ENCODE measurements at regions not wholly inside any gene's neighbourhood (a gene's known extent, or its start where the extent isn't known, plus 50 kb on each side); places are given as distances from the start of the nearest gene placed in this dataset.

DNA sequence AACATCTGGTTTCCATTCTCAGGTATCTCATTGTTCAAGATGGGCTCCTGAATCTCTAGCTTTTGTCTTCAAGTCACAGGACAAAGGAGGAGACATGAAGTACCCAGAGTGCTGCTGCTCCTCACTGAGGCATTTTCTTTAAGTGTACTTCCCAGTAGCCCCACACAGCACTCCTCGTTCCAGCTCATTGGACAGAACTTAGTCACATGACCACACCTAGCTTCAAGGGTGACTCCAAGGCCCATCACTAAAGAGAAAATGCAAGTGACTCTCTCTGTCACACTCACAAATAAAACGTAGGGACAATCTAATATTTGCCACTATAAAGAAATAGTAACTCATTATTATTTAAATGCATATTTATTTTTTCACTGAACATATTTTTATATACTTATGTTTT lies 58.3 kb upstream of the NEUROD6 start:
- Mint-ChIP-seq H3K4me3 (no peak overlapping the region), H3K27ac (no peak overlapping the region), H3K9me3 (peaks cover 0 to 8% (median 3%) of the 10 kb centered on the region in 9 donors), H3K27me3 (no peaks in the 10 kb centered on the region), H3K4me1 (no peaks in the 10 kb centered on the region), H3K36me3 (no peaks in the 10 kb centered on the region)
- DNase-seq (no peak), ATAC-seq (no peak)
- POLR2A ChIA-PET: no interaction called here

GRCh38 chr7:31407178-31407676 lies 66.7 kb upstream of the NEUROD6 start:
- no peaks in the 10 kb centered on the region for H3K4me1 Mint-ChIP-seq
- POLR2A ChIA-PET: no interaction called here
- H3K27me3 Mint-ChIP-seq: peaks cover 0 to 15% (median 2%) of the 10 kb centered on the region in 5 donors
- H3K4me3 Mint-ChIP-seq: no peak overlapping the region
- peaks cover 0 to 13% (median 5%) of the 10 kb centered on the region in 9 donors for H3K9me3 Mint-ChIP-seq
- DNase-seq: no peak
- no peaks in the 10 kb centered on the region for H3K36me3 Mint-ChIP-seq
- ATAC-seq: no peak
- no peak overlapping the region for H3K27ac Mint-ChIP-seq

GRCh38 chr7:31408140-31408729 lies 67.7 kb upstream of the NEUROD6 start:
- Mint-ChIP-seq H3K4me1 (no peaks in the 10 kb centered on the region), H3K27me3 (peaks cover 0 to 15% (median 4%) of the 10 kb centered on the region in 5 donors), H3K36me3 (no peaks in the 10 kb centered on the region), H3K27ac (no peak overlapping the region), H3K4me3 (no peak overlapping the region), H3K9me3 (peaks cover 0 to 10% (median 2%) of the 10 kb centered on the region in 9 donors)
- no peak for ATAC-seq
- no peak for DNase-seq
- POLR2A ChIA-PET: no interaction called here

DNA sequence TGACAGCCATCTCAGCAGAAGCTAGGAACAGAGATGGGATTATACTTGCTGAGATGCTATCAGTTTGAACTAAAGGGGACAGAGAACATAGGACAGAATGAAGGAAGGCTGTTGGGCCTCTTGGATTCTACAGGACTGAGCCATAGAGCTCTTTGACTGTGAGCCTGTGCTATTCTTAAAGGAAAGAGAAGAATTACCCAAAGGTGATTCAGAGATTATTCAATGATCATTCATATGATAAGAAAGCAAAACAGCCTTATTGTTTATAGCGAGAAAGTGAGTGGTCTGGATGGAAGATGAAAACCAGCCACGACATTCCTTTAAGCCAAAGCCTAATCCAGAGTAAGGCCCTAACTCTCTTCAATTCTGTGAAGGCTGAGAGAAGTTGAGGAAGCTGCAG lies 69.7 kb upstream of the NEUROD6 start:
- POLR2A ChIA-PET: no interaction called here
- Mint-ChIP-seq H3K27me3 (peaks cover 0 to 14% (median 4%) of the 10 kb centered on the region in 5 donors), H3K4me1 (no peaks in the 10 kb centered on the region), H3K27ac (no peak overlapping the region), H3K4me3 (no peak overlapping the region), H3K36me3 (no peaks in the 10 kb centered on the region), H3K9me3 (peaks cover 0 to 10% (median 2%) of the 10 kb centered on the region in 9 donors)
- no peak for ATAC-seq
- no peak for DNase-seq

GRCh38 chr7:31411416-31411815 lies 70.9 kb upstream of the NEUROD6 start:
- peaks cover 0 to 5% (median 3%) of the 10 kb centered on the region in 5 donors for H3K27me3 Mint-ChIP-seq
- no peak overlapping the region for H3K4me3 Mint-ChIP-seq
- H3K4me1 Mint-ChIP-seq: no peaks in the 10 kb centered on the region
- no peak for ATAC-seq
- no peak for DNase-seq
- peaks cover 0 to 10% (median 1%) of the 10 kb centered on the region in 9 donors for H3K9me3 Mint-ChIP-seq
- POLR2A ChIA-PET: no interaction called here
- no peak overlapping the region for H3K27ac Mint-ChIP-seq
- no peaks in the 10 kb centered on the region for H3K36me3 Mint-ChIP-seq

- no peak overlapping the region for H3K27ac Mint-ChIP-seq
- POLR2A ChIA-PET: no interaction called here
- H3K36me3 Mint-ChIP-seq: no peaks in the 10 kb centered on the region
- DNase-seq (no peak), ATAC-seq (no peak)
- H3K27me3 Mint-ChIP-seq: peaks cover 0 to 5% (median 0%) of the 10 kb centered on the region in 5 donors
- no peak overlapping the region for H3K4me3 Mint-ChIP-seq
- H3K9me3 Mint-ChIP-seq: peaks cover 0 to 10% (median 0%) of the 10 kb centered on the region in 9 donors
- H3K4me1 Mint-ChIP-seq: no peaks in the 10 kb centered on the region
Measured at GRCh38 chr7:31413766-31414165, 73.2 kb upstream of the NEUROD6 start.

- Mint-ChIP-seq H3K27me3 (peaks cover 0 to 8% (median 0%) of the 10 kb centered on the region in 5 donors), H3K36me3 (no peaks in the 10 kb centered on the region), H3K27ac (no peak overlapping the region), H3K9me3 (peaks cover 0 to 3% (median 0%) of the 10 kb centered on the region in 9 donors), H3K4me1 (no peaks in the 10 kb centered on the region), H3K4me3 (no peak overlapping the region)
- ATAC-seq (no peak), DNase-seq (no peak)
- POLR2A ChIA-PET: no interaction called here
Measured at GRCh38 chr7:31416381-31416870, 75.9 kb upstream of the NEUROD6 start.

GRCh38 chr7:31418928-31419327 lies 78.4 kb upstream of the NEUROD6 start:
- Mint-ChIP-seq H3K36me3 (no peaks in the 10 kb centered on the region), H3K4me3 (no peak overlapping the region), H3K27ac (no peak overlapping the region), H3K4me1 (no peaks in the 10 kb centered on the region), H3K27me3 (peaks cover 0 to 11% (median 0%) of the 10 kb centered on the region in 5 donors), H3K9me3 (peaks cover 0 to 6% (median 0%) of the 10 kb centered on the region in 9 donors)
- POLR2A ChIA-PET: no interaction called here
- no peak for ATAC-seq
- no peak for DNase-seq

DNA sequence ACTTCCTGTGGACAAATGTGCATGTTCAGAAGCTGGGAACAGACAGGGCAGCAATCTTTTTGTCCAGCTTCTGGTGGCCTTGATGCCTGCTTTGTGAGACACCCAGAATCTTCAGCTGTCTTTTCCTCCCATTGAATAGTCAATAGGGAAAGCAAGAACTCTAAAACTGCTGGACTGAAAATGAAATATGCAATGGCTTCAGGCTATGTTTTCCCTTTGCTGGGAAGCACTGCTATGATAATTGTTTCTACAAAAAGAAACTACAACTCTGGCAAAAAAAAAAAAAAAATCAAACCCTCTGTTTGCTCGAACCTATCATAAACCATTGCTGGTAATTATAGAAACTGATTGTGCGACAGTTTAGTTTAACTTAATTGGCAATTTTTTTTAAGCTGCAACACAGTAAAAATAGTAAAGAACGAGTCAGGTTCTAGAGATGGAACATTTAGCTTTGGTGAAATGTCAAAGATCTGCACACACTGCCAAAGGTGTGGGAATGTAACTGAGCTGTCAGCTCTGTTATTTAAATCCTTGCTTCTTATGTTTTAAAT lies 79.1 kb upstream of the NEUROD6 start:
- POLR2A ChIA-PET: no interaction called here

GRCh38 chr7:31420948-31421347 lies 80.4 kb upstream of the NEUROD6 start:
- POLR2A ChIA-PET: no interaction called here
- no peaks in the 10 kb centered on the region for H3K36me3 Mint-ChIP-seq
- no peak for DNase-seq
- no peak for ATAC-seq
- H3K9me3 Mint-ChIP-seq: peaks cover 0 to 6% (median 0%) of the 10 kb centered on the region in 9 donors
- no peak overlapping the region for H3K27ac Mint-ChIP-seq
- H3K4me1 Mint-ChIP-seq: no peaks in the 10 kb centered on the region
- no peak overlapping the region for H3K4me3 Mint-ChIP-seq
- peaks cover 0 to 8% (median 0%) of the 10 kb centered on the region in 5 donors for H3K27me3 Mint-ChIP-seq

More for the DNA sequence above, 79.1 kb upstream of the NEUROD6 start:
- Mint-ChIP-seq H3K4me3 (no peak overlapping the region), H3K9me3 (peaks cover 0 to 6% (median 0%) of the 10 kb centered on the region in 9 donors), H3K4me1 (no peaks in the 10 kb centered on the region), H3K27ac (no peak overlapping the region), H3K36me3 (no peaks in the 10 kb centered on the region), H3K27me3 (peaks cover 0 to 11% (median 0%) of the 10 kb centered on the region in 5 donors)
- ATAC-seq: no peak
- no peak for DNase-seq

- Mint-ChIP-seq H3K4me1 (no peaks in the 10 kb centered on the region), H3K36me3 (no peaks in the 10 kb centered on the region), H3K4me3 (no peak overlapping the region), H3K27ac (no peak overlapping the region), H3K27me3 (peaks cover 0 to 7% (median 0%) of the 10 kb centered on the region in 5 donors), H3K9me3 (peaks cover 0 to 6% (median 0%) of the 10 kb centered on the region in 9 donors)
- ATAC-seq (no peak), DNase-seq (no peak)
- POLR2A ChIA-PET: no interaction called here
Measured at GRCh38 chr7:31421607-31422006, 81.1 kb upstream of the NEUROD6 start.

DNA sequence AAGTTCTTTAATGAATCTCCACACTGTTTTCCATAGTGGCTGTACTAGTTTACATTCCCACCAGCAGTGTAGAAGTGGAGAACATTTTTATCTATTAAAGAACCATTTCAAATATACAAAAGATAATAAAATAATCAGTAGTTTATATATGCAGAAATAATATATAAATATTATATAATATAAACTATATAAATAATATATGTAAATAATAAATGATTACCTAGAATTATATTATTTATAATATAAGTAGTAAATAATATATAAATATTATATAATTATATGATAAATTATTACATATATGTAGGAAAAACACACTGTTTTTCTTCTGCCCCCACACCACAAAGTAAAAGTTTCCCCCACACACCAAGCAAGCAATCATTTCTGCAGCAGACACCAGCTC lies 83.5 kb upstream of the NEUROD6 start:
- POLR2A ChIA-PET: no interaction called here
- Mint-ChIP-seq H3K4me1 (no peaks in the 10 kb centered on the region), H3K4me3 (no peak overlapping the region)

GRCh38 chr7:31432176-31432575 lies 81.7 kb upstream of the ITPRID1 start:
- H3K27ac Mint-ChIP-seq: no peak overlapping the region

More for the DNA sequence above, 83.5 kb upstream of the NEUROD6 start:
- peaks cover 0 to 7% (median 0%) of the 10 kb centered on the region in 5 donors for H3K27me3 Mint-ChIP-seq
- DNase-seq: no peak
- no peak overlapping the region for H3K27ac Mint-ChIP-seq
- no peak for ATAC-seq
- peaks cover 0 to 9% (median 0%) of the 10 kb centered on the region in 9 donors for H3K9me3 Mint-ChIP-seq
- no peaks in the 10 kb centered on the region for H3K36me3 Mint-ChIP-seq

More at GRCh38 chr7:31432176-31432575, 81.7 kb upstream of the ITPRID1 start:
- DNase-seq: no peak
- POLR2A ChIA-PET: no interaction called here
- Mint-ChIP-seq H3K9me3 (peaks cover 0 to 11% (median 0%) of the 10 kb centered on the region in 9 donors), H3K4me3 (no peak overlapping the region), H3K27me3 (peaks cover 0 to 10% (median 1%) of the 10 kb centered on the region in 5 donors), H3K36me3 (no peaks in the 10 kb centered on the region), H3K4me1 (no peaks in the 10 kb centered on the region)
- no peak for ATAC-seq
